Nephron (organoid): ENCODE measurements at regions not wholly inside any gene's neighbourhood (a gene's known extent, or its start where the extent isn't known, plus 50 kb on each side); places are given as distances from the start of the nearest gene placed in this dataset.
A peak's percentile ranks its signal among the peaks of the same experiment; 100 is the strongest.

Experiments
- H3K27ac Mint-ChIP-seq, 3 experiments: 2 replicates each; pipeline ENCODE4 v1.8.0; 2020; ENCODE audit warnings: mixed read lengths in 3 of 3, mild to moderate bottlenecking in 2 of 3, moderate library complexity in 1 of 3
- H3K27me3 Mint-ChIP-seq: 2 replicates; pipeline ENCODE4 v1.8.0; 2021; ENCODE audit warnings: low read depth, mild to moderate bottlenecking, moderate library complexity, mixed read lengths
- H3K36me3 Mint-ChIP-seq: 2 replicates; pipeline ENCODE4 v1.8.0; 2020; ENCODE audit warnings: low read depth, mixed read lengths
- H3K4me1 Mint-ChIP-seq: 2 replicates; pipeline ENCODE4 v1.8.0; 2020; ENCODE audit warnings: mixed read lengths
- H3K4me3 Mint-ChIP-seq, 3 experiments: 2 replicates each; pipeline ENCODE4 v1.8.0; 2020; ENCODE audit warnings: mild to moderate bottlenecking in 3 of 3, mixed read lengths in 3 of 3, moderate library complexity in 2 of 3
- H3K9me3 Mint-ChIP-seq: 2 replicates; pipeline ENCODE4 v1.8.0; 2020; ENCODE audit warnings: mixed read lengths
- CTCF ChIP-seq, 3 experiments: fragments of 200-600 bp; sonication (generic); IDR thresholded peaks; one replicate each; pipeline ENCODE4 v1.5.0; 2021; ENCODE audit warnings: antibody characterized with exemption in 3 of 3; ENCODE audit not compliant: unreplicated experiment in 3 of 3

- Mint-ChIP-seq H3K9me3 (peaks cover 20% of the 10 kb centered on the region), H3K27me3 (peaks cover 4% of the 10 kb centered on the region), H3K27ac (peak overlapping the region in 1 of 3 experiments; percentile 87), H3K4me3 (no peak overlapping the region), H3K4me1 (peaks cover 4% of the 10 kb centered on the region), H3K36me3 (peaks cover 5% of the 10 kb centered on the region)
- no peak for TF ChIP-seq CTCF (IDR thresholded peaks at IDR 0.05; ENCODE audit: unreplicated experiment in 3 of 3)
Observed at GRCh38 chr6:14422061-14422460, 304.5 kb downstream of the CD83 start.

GRCh38 chr6:14422917-14423316, 305.3 kb downstream of the CD83 start:
- H3K27ac Mint-ChIP-seq, result peak overlapping the region in 1 of 3 experiments; percentile 78
- H3K4me1 Mint-ChIP-seq, result peaks cover 4% of the 10 kb centered on the region
- no peak for TF ChIP-seq CTCF (IDR thresholded peaks at IDR 0.05; ENCODE audit: unreplicated experiment in 3 of 3)
- peaks cover 5% of the 10 kb centered on the region for H3K36me3 Mint-ChIP-seq
- H3K4me3 Mint-ChIP-seq, result no peak overlapping the region
- peaks cover 4% of the 10 kb centered on the region for H3K27me3 Mint-ChIP-seq
- peaks cover 16% of the 10 kb centered on the region for H3K9me3 Mint-ChIP-seq

- H3K36me3 Mint-ChIP-seq, result peaks cover 5% of the 10 kb centered on the region
- peaks cover 14% of the 10 kb centered on the region for H3K9me3 Mint-ChIP-seq
- H3K27ac Mint-ChIP-seq, result peak overlapping the region; percentile 14 to 78 (median 47)
- peaks cover 4% of the 10 kb centered on the region for H3K4me1 Mint-ChIP-seq
- TF ChIP-seq CTCF (IDR thresholded peaks at IDR 0.05; ENCODE audit: unreplicated experiment in 3 of 3), result no peak
- H3K4me3 Mint-ChIP-seq, result no peak overlapping the region
- H3K27me3 Mint-ChIP-seq, result peaks cover 4% of the 10 kb centered on the region
Observed at GRCh38 chr6:14423330-14423729, 305.8 kb downstream of the CD83 start.

- H3K27ac Mint-ChIP-seq, result peak overlapping the region in 1 of 3 experiments; percentile 18
- no peak for TF ChIP-seq CTCF (IDR thresholded peaks at IDR 0.05; ENCODE audit: unreplicated experiment in 3 of 3)
- H3K9me3 Mint-ChIP-seq, result peaks cover 12% of the 10 kb centered on the region
- peaks cover 4% of the 10 kb centered on the region for H3K4me1 Mint-ChIP-seq
- H3K4me3 Mint-ChIP-seq, result no peak overlapping the region
- peaks cover 4% of the 10 kb centered on the region for H3K27me3 Mint-ChIP-seq
- H3K36me3 Mint-ChIP-seq, result peaks cover 5% of the 10 kb centered on the region
Observed at GRCh38 chr6:14423955-14424354, 306.4 kb downstream of the CD83 start.

GRCh38 chr6:14425805-14426204, 308.2 kb downstream of the CD83 start:
- H3K4me3 Mint-ChIP-seq, result no peak overlapping the region
- TF ChIP-seq CTCF (IDR thresholded peaks at IDR 0.05; ENCODE audit: unreplicated experiment in 3 of 3), result no peak
- H3K9me3 Mint-ChIP-seq, result peaks cover 1% of the 10 kb centered on the region
- no peak overlapping the region for H3K27ac Mint-ChIP-seq
- peaks cover 4% of the 10 kb centered on the region for H3K27me3 Mint-ChIP-seq
- peaks cover 4% of the 10 kb centered on the region for H3K4me1 Mint-ChIP-seq
- peaks cover under 1% of the 10 kb centered on the region for H3K36me3 Mint-ChIP-seq

- H3K36me3 Mint-ChIP-seq, result no peaks in the 10 kb centered on the region
- no peak for TF ChIP-seq CTCF (IDR thresholded peaks at IDR 0.05; ENCODE audit: unreplicated experiment in 3 of 3)
- peaks cover 4% of the 10 kb centered on the region for H3K27me3 Mint-ChIP-seq
- H3K9me3 Mint-ChIP-seq, result no peaks in the 10 kb centered on the region
- H3K4me3 Mint-ChIP-seq, result no peak overlapping the region
- H3K27ac Mint-ChIP-seq, result no peak overlapping the region
- peaks cover 4% of the 10 kb centered on the region for H3K4me1 Mint-ChIP-seq
Observed at GRCh38 chr6:14426281-14426680, 308.7 kb downstream of the CD83 start.
